PFSK-1 (cell line): ENCODE measurements at regions not wholly inside any gene's neighbourhood (a gene's known extent, or its start where the extent isn't known, plus 50 kb on each side); places are given as distances from the start of the nearest gene placed in this dataset.

Source experiments
- FOXP2 ChIP-seq: optimal IDR thresholded peaks from 2 replicates; pipeline ENCODE3; 2011; ENCODE audit warnings: borderline replicate concordance, control low read depth, inconsistent platforms; ENCODE audit not compliant: insufficient read depth; ENCODE audit errors: extremely low read length, extremely low read depth
- POLR2AphosphoS5 ChIP-seq: IDR thresholded peaks from 2 replicates; pipeline ENCODE4 v1.6.1; 2012; ENCODE audit warnings: low read depth, mild to moderate bottlenecking, control low read depth, low read length, moderate library complexity
- REST ChIP-seq, 2 experiments: IDR thresholded peaks; 2 replicates each; pipeline versions ENCODE4 v1.6.1 to v1.8.0; 2011 to 2012; ENCODE audit warnings: low read depth in 2 of 2, low read length in 2 of 2, control low read depth in 1 of 2, inconsistent platforms in 1 of 2, mild to moderate bottlenecking in 1 of 2, moderate library complexity in 1 of 2; ENCODE audit not compliant: insufficient read depth in 1 of 2
- SIN3A ChIP-seq: IDR thresholded peaks from 2 replicates; pipeline ENCODE4 v1.6.1; 2012; ENCODE audit warnings: mild to moderate bottlenecking, low read length, moderate library complexity, borderline replicate concordance; ENCODE audit not compliant: insufficient read depth
- TAF1 ChIP-seq: IDR thresholded peaks from 2 replicates; pipeline ENCODE4 v1.6.1; 2012; ENCODE audit warnings: low read length, control low read depth, borderline replicate concordance; ENCODE audit not compliant: insufficient read depth

DNA sequence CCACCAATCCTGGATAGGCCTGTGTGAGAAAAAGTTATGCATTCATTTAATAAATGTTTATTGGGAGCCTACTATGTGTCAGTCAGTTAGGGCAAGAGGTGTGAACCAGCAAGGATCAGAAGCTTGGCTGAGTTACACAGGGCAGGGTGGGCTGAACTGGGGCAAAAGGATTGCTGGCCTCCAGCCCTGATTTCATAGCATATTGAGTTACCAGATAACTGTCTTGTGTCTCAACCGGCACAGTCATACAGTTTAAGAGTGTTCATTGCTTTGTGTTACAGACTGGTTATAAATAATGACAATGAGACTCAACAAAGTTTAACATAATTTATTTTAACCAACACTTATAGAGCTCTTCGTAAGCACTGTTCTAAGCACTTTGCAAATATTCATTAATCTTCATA lies 253.8 kb downstream of the DLEU7 start:
- TF ChIP-seq FOXP2 (no peak), TAF1 (no peak), POLR2AphosphoS5 (no peak), REST (IDR thresholded peaks at IDR 0.05; ENCODE audit: insufficient read depth in 1 of 2, low read depth in 2 of 2, low read length in 2 of 2) (no peak), SIN3A (no peak)

- TF ChIP-seq TAF1 (no peak), REST (IDR thresholded peaks at IDR 0.05; ENCODE audit: insufficient read depth in 1 of 2, low read depth in 2 of 2, low read length in 2 of 2) (no peak), SIN3A (no peak), FOXP2 (no peak), POLR2AphosphoS5 (no peak)
Measured at GRCh38 chr13:50592412-50593155, 250.9 kb downstream of the DLEU7 start.

- TF ChIP-seq POLR2AphosphoS5: no peak
- no peak for TF ChIP-seq SIN3A
- TF ChIP-seq FOXP2: no peak
- no peak for TF ChIP-seq REST (IDR thresholded peaks at IDR 0.05; ENCODE audit: insufficient read depth in 1 of 2, low read depth in 2 of 2, low read length in 2 of 2)
- no peak for TF ChIP-seq TAF1
Measured at GRCh38 chr13:50593207-50593606, 250.3 kb downstream of the DLEU7 start.

- TF ChIP-seq TAF1 (no peak), SIN3A (no peak), REST (IDR thresholded peaks at IDR 0.05; ENCODE audit: insufficient read depth in 1 of 2, low read depth in 2 of 2, low read length in 2 of 2) (no peak), FOXP2 (no peak), POLR2AphosphoS5 (no peak)
Measured at GRCh38 chr13:50594276-50595051, 249.0 kb downstream of the DLEU7 start.
